ENCODE measurements at regions not wholly inside any gene's neighbourhood (a gene's known extent, or its start where the extent isn't known, plus 50 kb on each side); places are given as distances from the start of the nearest gene placed in this dataset.
"Not testable (repeated sequence)": the region's sequence is repeated elsewhere in the genome, so short reads cannot be mapped to it uniquely, and the experiment has no call there.

DNA sequence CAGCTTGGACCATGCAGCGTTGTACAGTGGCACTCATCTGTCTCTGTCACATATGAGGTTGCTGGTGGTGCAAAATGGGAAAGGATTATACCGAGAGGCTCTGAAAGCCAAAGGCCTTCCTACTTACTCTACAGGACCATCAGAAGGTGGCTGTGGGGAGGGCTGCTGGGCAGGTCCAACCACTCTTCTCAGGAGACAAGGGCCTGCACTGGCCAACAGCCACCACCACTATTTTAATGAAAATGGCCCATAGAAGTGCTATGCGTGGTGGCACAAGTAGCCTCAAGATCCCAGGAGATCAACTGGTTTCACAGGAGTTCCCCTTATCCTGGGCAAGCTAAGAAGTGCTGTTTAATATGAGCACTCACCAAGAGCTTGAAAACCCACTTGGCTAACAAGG, 52.3 kb downstream of the MRPL57 start:
- DNase-seq, result no peak

GRCh38 chr13:21229241-21230024, 53.0 kb downstream of the MRPL57 start:
- no peak for DNase-seq

GRCh38 chr13:21230516-21230915, 54.1 kb downstream of the MRPL57 start:
- DNase-seq, result no peak

GRCh38 chr13:21231426-21231940, 55.0 kb downstream of the MRPL57 start:
- DNase-seq, result no peak

DNA sequence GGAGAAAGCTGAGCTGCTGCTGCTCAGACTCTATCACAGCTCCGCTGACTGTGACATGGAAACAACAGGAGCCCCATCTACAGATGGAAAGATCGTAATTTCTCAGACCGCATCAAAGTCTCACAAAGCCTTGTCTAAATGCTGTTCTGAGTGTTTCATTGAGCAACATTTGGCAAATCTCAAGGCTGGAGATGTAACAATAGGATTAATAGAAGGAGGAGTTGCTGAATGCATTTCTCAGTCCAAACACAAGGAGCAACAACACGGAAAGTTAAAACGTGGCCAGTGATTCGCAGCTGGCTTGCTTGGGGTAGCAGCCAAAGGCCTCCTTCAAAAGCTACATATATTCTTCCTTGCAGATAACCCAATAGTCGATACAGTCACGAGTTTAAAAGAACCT, 55.7 kb downstream of the MRPL57 start:
- no peak for DNase-seq

GRCh38 chr13:21232599-21232998, 56.1 kb downstream of the MRPL57 start:
- DNase-seq, result no peak

DNA sequence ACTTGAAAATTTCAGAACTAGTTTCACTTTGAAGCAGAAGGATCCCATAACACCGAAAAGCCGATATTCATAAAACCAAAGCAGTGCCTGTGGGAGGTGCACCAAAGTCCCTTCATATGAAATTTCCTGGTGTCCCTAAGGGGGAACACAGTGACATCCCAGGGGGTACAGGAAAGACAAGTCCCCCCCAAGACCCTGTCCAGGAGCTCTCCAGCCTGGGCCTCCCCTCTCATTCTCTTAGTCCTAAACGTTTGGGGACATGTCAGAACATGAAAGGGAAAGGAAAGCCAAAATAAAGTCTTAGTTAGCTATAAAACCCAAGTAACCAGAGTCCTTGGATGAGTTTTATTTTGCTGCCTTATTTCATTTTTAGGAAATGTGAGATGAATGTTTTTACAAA, 56.6 kb downstream of the MRPL57 start:
- DNase-seq, result no peak

- DNase-seq, result no peak
These were observed 58.1 kb downstream of the MRPL57 start for GRCh38 chr13:21234526-21234925.

GRCh38 chr13:21235174-21235573, 58.7 kb downstream of the MRPL57 start:
- DNase-seq, result no peak

- DNase-seq, result no peak
These were observed 60.6 kb downstream of the MRPL57 start for GRCh38 chr13:21237081-21237480.

DNA sequence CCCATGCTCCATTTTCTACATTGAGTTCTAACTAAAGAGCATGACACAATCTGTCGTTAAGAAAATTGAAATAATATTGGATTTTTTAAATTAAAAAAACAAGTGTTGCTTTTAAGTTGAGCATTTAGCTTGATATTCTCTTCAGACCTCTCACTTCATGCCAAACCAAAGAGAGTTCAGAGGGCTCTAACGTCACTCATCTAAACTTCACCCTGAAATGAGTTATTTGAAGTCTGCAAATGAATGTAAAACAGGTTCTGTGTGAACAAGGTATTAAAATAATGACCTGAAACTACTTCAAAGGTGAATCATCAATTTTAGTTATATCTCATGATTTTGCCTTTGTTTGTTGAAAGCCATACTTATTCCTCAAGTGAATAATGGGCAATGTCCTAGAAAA, 61.8 kb downstream of the MRPL57 start:
- DNase-seq, result no peak

DNA sequence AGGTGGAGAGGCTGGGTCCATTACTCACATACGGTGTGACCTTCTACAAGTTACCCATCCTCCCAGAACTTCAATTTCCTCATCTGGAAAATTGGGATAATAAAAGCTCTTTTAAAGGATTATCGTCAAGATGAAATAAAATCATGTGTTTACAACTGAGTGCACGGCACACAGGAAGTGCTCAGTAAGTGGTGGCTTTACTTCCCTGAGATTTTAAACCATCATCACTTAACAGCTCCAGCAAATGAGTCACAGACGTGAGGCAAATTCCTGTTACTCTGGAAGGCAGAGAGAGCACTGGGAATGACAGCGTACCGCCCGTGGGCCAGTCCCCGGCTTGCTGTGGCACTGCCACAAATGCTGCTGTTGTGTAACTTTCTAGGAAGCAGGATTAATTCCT, 64.1 kb downstream of the MRPL57 start:
- no peak for DNase-seq

GRCh38 chr13:21242236-21242635, 65.8 kb downstream of the MRPL57 start:
- DNase-seq, result no peak

GRCh38 chr13:21243045-21243897, 66.8 kb downstream of the MRPL57 start:
- no peak for DNase-seq

DNA sequence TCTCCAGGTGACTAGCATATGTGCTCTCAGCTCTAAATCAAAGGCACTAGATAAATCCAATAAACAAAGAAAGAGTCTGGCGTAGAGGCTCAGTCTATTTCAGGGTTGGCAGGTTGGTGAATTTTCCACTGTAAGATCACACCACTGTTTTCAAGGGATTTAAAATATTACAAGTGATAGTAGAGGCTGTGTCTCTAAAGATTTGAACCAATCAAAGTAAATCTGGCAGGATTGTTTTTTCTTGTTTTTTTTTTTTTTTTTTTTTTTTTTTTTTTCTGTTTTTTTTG, 67.4 kb downstream of the MRPL57 start:
- DNase-seq, result not testable (repeated sequence)

- DNase-seq, result no peak
These were observed 70.4 kb downstream of the MRPL57 start for GRCh38 chr13:21246761-21247452.

GRCh38 chr13:21256351-21256761, 79.9 kb downstream of the MRPL57 start:
- no peak for DNase-seq

GRCh38 chr13:21256891-21257290, 80.4 kb downstream of the MRPL57 start:
- DNase-seq, result no peak

GRCh38 chr13:21259571-21260455, 83.4 kb downstream of the MRPL57 start:
- DNase-seq, result no peak

DNA sequence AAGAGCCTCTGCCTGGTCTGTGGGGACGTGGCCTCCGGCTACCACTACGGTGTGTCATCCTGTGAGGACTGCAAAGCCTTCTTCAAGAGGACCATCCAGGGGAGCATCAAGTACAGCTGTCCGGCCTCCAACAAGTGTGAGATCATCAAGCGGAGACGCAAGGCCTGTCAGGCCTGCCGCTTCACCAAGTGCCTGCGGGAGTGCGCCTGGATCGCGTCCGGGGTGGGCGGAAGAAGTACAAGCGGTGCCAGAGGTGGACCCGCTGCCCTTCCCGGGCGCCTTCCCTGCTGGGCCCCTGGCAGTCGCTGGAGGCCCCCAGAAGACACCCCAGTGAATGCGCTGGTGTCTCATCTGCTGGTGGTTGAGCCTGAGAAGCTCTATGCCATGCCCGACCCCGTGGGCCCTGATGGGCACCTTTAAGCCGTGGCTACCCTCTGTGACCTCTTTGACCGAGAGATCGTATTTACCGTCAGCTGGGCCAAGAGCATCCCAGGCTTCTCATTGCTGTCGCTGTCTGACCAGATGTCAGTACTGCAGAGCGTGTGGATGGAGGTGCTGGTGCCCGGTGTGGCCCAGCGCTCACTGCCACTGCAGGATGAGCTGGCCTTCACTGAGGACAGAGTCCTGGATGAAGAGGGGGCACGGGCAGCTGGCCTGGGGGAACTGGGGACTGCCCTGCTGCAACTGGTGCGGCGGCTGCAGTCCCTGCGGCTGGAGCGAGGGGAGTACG, 84.3 kb downstream of the MRPL57 start:
- DNase-seq, result not testable (repeated sequence)

DNA sequence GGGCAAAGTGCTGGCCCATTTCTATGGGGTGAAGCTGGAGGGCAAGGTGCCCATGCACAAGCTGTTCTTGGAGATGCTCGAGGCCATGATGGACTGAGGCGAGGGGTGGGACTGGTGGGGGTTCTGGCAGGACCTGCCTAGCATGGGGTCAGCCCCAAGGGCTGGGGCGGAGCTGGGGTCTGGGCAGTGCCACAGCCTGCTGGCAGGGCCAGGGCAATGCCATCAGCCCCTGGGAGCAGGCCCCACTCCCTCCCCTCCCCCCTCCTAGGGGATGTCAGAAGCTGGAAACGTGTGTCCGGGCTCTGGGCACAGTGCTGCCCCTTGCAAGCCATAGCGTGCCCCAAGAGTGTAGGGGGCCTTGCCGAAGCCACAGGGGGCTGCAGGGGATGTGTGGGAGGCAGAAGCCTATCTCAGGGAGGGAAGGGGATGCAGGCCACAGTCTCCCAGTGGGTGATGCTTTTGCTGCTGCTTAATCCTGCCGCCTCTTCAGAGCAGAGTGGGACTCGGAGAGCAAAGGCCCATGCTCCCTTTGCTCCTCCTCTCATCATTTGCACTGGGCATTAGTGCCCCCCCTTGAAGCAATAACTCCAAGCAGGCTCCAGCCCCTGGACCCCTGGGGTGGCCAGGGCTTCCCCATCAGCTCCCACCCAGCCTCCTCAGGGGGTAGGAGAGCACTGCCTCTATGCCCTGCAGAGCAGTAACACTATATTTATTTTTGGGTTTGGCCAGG, 85.2 kb downstream of the MRPL57 start:
- DNase-seq, result not testable (repeated sequence)
